Keratinocyte (primary cell): ENCODE measurements at regions not wholly inside any gene's neighbourhood (a gene's known extent, or its start where the extent isn't known, plus 50 kb on each side); places are given as distances from the start of the nearest gene placed in this dataset.

Experiments used
- DNase-seq: peaks from one replicate; pipeline ENCODE4 v3.0.0-alpha.2; 2011; ENCODE audit warnings: low read depth, missing footprints, low spot score
- FAIRE-seq: peaks from 2 replicates; lab custom pipeline; 2011; peaks lifted over from hg19 to GRCh38; lab: Jason Lieb, UNC
- H2AFZ ChIP-seq: 2 replicates; pipeline ENCODE4 v1.6.0; 2012; ENCODE audit warnings: low read length, control low read depth, inconsistent platforms; ENCODE audit not compliant: control insufficient read depth
- H3K27ac ChIP-seq: 2 replicates; pipeline ENCODE4 v1.5.1; 2011; ENCODE audit warnings: low read length; ENCODE audit not compliant: control insufficient read depth, insufficient read depth
- H3K27me3 ChIP-seq: 3 replicates; pipeline ENCODE4 v1.6.0; 2011; ENCODE audit warnings: low read length; ENCODE audit not compliant: control insufficient read depth, insufficient read depth; ENCODE audit errors: extremely low read depth
- H3K36me3 ChIP-seq, 2 experiments: 2 replicates in 1 of 2; 3 replicates in 1 of 2; pipeline ENCODE4 v1.5.1; 2011; ENCODE audit warnings: low read length in 2 of 2, mild to moderate bottlenecking in 1 of 2; ENCODE audit not compliant: control insufficient read depth in 2 of 2, insufficient read depth in 2 of 2; ENCODE audit errors: extremely low read depth in 1 of 2
- H3K4me1 ChIP-seq: 3 replicates; pipeline ENCODE4 v1.5.1; 2011; ENCODE audit warnings: low read length; ENCODE audit not compliant: control insufficient read depth, insufficient read depth; ENCODE audit errors: extremely low read depth
- H3K4me2 ChIP-seq: 3 replicates; pipeline ENCODE4 v1.6.0; 2011; ENCODE audit warnings: low read depth, low read length; ENCODE audit not compliant: control insufficient read depth, insufficient read depth; ENCODE audit errors: extremely low read depth
- H3K4me3 ChIP-seq, 3 experiments: fragments of 200-600 bp in 1 of 3; sonication (generic) in 1 of 3; 2 replicates in 2 of 3; 3 replicates in 1 of 3; pipeline ENCODE4 v1.5.1; 2011 to 2016; ENCODE audit warnings: low read length in 3 of 3, mild to moderate bottlenecking in 3 of 3, control low read depth in 2 of 3, inconsistent platforms in 1 of 3, low read depth in 1 of 3, mixed read lengths in 1 of 3, mixed run types in 1 of 3, moderate library complexity in 1 of 3; ENCODE audit not compliant: control insufficient read depth in 2 of 3, insufficient read depth in 2 of 3; ENCODE audit errors: extremely low read depth in 1 of 3
- H3K79me2 ChIP-seq: 2 replicates; pipeline ENCODE4 v1.6.0; 2012; ENCODE audit warnings: low read length; ENCODE audit not compliant: control insufficient read depth, insufficient read depth
- H3K9ac ChIP-seq: 3 replicates; pipeline ENCODE4 v1.6.0; 2011; ENCODE audit warnings: low read length; ENCODE audit not compliant: control insufficient read depth, insufficient read depth; ENCODE audit errors: extremely low read depth
- H3K9me1 ChIP-seq: 3 replicates; pipeline ENCODE4 v1.6.0; 2011; ENCODE audit warnings: low read length; ENCODE audit not compliant: control insufficient read depth, insufficient read depth; ENCODE audit errors: extremely low read depth
- H3K9me3 ChIP-seq: 2 replicates; pipeline ENCODE4 v1.5.1; 2012; ENCODE audit warnings: low read depth, low read length; ENCODE audit not compliant: control insufficient read depth
- H4K20me1 ChIP-seq: 3 replicates; pipeline ENCODE4 v1.6.0; 2011; ENCODE audit warnings: low read length; ENCODE audit not compliant: control insufficient read depth, insufficient read depth; ENCODE audit errors: extremely low read depth
- EZH2 ChIP-seq: IDR thresholded peaks from one replicate; pipeline ENCODE4 v1.6.1; 2012; ENCODE audit warnings: inconsistent platforms, mild to moderate bottlenecking, low read length, moderate library complexity
- dilution Hi-C: fragments of 300-500 bp; cut with MboI; formaldehyde crosslinking; loops from one replicate; pipeline ENCODE4 v1.7.0; 2020; ENCODE audit warnings: low sequenced_read_pairs; ENCODE audit not compliant: extremely low pct_ligation_motif_present
- TF ChIP-seq, protein P1 (sequence below), 3 experiments: IDR thresholded peaks in 1 of 3; conservative IDR thresholded peaks in 1 of 3; optimal IDR thresholded peaks in 1 of 3; 2 replicates in 2 of 3; 3 replicates in 1 of 3; pipeline versions ENCODE3 to v1.5.1; 2011; ENCODE audit warnings: low read length in 3 of 3, mild to moderate bottlenecking in 3 of 3, moderate library complexity in 2 of 3, control low read depth in 1 of 3, inconsistent platforms in 1 of 3; ENCODE audit not compliant: insufficient read depth in 2 of 3; ENCODE audit errors: extremely low read depth in 1 of 3

DNA sequence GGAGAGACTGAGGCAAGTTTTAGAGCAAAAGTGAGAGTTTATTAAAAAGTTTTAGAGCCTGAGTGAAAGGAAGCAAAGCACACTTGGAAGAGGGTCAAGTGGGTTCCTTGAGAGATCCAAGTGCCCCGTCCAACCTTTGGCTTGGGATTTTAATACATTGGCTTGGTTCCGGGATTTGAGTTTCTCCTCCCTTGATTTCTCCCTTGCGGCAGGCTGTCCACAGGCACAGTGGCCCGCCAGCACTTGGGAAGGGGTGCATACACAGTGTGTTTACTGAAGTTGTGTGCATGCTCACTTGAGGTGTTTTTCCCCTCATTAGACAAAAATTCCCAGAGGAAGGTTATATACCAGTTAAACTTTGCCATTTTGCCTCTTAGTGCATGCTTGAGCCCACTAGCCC lies 333.5 kb downstream of the PCDH18 start:
- H3K9me3 ChIP-seq, result no peaks in the 10 kb centered on the region
- no peak for FAIRE-seq
- H3K9ac ChIP-seq, result no peak overlapping the region
- dilution Hi-C loops, result no loop called here
- no peak overlapping the region for H2AFZ ChIP-seq
- H3K4me1 ChIP-seq, result no peaks in the 10 kb centered on the region
- H3K9me1 ChIP-seq, result no peaks in the 10 kb centered on the region
- H3K4me3 ChIP-seq, result no peak overlapping the region
- H3K27me3 ChIP-seq, result no peaks in the 10 kb centered on the region
- no peaks in the 10 kb centered on the region for H3K79me2 ChIP-seq
- no peaks in the 10 kb centered on the region for H4K20me1 ChIP-seq
- no peak overlapping the region for H3K4me2 ChIP-seq
- no peak for TF ChIP-seq EZH2
- TF ChIP-seq, protein P1, sequence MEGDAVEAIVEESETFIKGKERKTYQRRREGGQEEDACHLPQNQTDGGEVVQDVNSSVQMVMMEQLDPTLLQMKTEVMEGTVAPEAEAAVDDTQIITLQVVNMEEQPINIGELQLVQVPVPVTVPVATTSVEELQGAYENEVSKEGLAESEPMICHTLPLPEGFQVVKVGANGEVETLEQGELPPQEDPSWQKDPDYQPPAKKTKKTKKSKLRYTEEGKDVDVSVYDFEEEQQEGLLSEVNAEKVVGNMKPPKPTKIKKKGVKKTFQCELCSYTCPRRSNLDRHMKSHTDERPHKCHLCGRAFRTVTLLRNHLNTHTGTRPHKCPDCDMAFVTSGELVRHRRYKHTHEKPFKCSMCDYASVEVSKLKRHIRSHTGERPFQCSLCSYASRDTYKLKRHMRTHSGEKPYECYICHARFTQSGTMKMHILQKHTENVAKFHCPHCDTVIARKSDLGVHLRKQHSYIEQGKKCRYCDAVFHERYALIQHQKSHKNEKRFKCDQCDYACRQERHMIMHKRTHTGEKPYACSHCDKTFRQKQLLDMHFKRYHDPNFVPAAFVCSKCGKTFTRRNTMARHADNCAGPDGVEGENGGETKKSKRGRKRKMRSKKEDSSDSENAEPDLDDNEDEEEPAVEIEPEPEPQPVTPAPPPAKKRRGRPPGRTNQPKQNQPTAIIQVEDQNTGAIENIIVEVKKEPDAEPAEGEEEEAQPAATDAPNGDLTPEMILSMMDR (optimal IDR thresholded peaks at IDR 0.05 in 1 of 3, IDR thresholded peaks at IDR 0.05 in 1 of 3, conservative IDR thresholded peaks at IDR 0.05 in 1 of 3; ENCODE audit: extremely low read depth in 1 of 3, insufficient read depth in 2 of 3, low read length in 3 of 3), result no peak
- H3K27ac ChIP-seq, result no peak overlapping the region
- DNase-seq, result no peak
- H3K36me3 ChIP-seq, result no peaks in the 10 kb centered on the region

- Histone ChIP-seq H3K4me2 (no peak overlapping the region), H3K79me2 (no peaks in the 10 kb centered on the region), H3K4me3 (no peak overlapping the region), H3K9ac (no peak overlapping the region), H2AFZ (no peak overlapping the region), H3K36me3 (no peaks in the 10 kb centered on the region), H3K4me1 (no peaks in the 10 kb centered on the region), H3K27ac (no peak overlapping the region), H4K20me1 (no peaks in the 10 kb centered on the region), H3K9me3 (no peaks in the 10 kb centered on the region), H3K27me3 (no peaks in the 10 kb centered on the region), H3K9me1 (no peaks in the 10 kb centered on the region)
- FAIRE-seq, result no peak
- no peak for TF ChIP-seq EZH2
- TF ChIP-seq, protein P1 (optimal IDR thresholded peaks at IDR 0.05 in 1 of 3, IDR thresholded peaks at IDR 0.05 in 1 of 3, conservative IDR thresholded peaks at IDR 0.05 in 1 of 3; ENCODE audit: extremely low read depth in 1 of 3, insufficient read depth in 2 of 3, low read length in 3 of 3), result no peak
- dilution Hi-C loops, result no loop called here
- DNase-seq, result no peak
Observed at GRCh38 chr4:137194670-137195069, 337.6 kb downstream of the PCDH18 start.
